Chondrocyte (in vitro differentiated cells): ENCODE measurements at regions not wholly inside any gene's neighbourhood (a gene's known extent, or its start where the extent isn't known, plus 50 kb on each side); places are given as distances from the start of the nearest gene placed in this dataset.
A peak's percentile ranks its signal among the peaks of the same experiment; 100 is the strongest.

Source experiments
- DNase-seq: peaks from one replicate; pipeline ENCODE4 v3.0.0; 2021; ENCODE audit warnings: mixed read lengths, low spot score
- H3K27ac Mint-ChIP-seq: one replicate; pipeline ENCODE4 v1.8.0; 2021; ENCODE audit warnings: mild to moderate bottlenecking, moderate library complexity, mixed read lengths; ENCODE audit not compliant: unreplicated experiment
- H3K27me3 Mint-ChIP-seq: 2 replicates; pipeline ENCODE4 v1.8.0; 2021; ENCODE audit warnings: low read depth, mixed read lengths
- H3K36me3 Mint-ChIP-seq: 2 replicates; pipeline ENCODE4 v1.8.0; 2021; ENCODE audit warnings: low read depth, mixed read lengths
- H3K4me1 Mint-ChIP-seq: 2 replicates; pipeline ENCODE4 v1.8.0; 2021; ENCODE audit warnings: low read depth, mild to moderate bottlenecking, mixed read lengths
- H3K4me3 Mint-ChIP-seq: one replicate; pipeline ENCODE4 v1.8.0; 2021; ENCODE audit warnings: mild to moderate bottlenecking, moderate library complexity, mixed read lengths; ENCODE audit not compliant: unreplicated experiment
- H3K9me3 Mint-ChIP-seq: 2 replicates; pipeline ENCODE4 v1.8.0; 2021; ENCODE audit warnings: low read depth, mixed read lengths
- CTCF ChIP-seq: fragments of 200-600 bp; sonication (generic); IDR thresholded peaks from 2 replicates; pipeline ENCODE4 v1.5.0; 2021; ENCODE audit warnings: antibody characterized with exemption, mild to moderate bottlenecking, moderate library complexity

DNA sequence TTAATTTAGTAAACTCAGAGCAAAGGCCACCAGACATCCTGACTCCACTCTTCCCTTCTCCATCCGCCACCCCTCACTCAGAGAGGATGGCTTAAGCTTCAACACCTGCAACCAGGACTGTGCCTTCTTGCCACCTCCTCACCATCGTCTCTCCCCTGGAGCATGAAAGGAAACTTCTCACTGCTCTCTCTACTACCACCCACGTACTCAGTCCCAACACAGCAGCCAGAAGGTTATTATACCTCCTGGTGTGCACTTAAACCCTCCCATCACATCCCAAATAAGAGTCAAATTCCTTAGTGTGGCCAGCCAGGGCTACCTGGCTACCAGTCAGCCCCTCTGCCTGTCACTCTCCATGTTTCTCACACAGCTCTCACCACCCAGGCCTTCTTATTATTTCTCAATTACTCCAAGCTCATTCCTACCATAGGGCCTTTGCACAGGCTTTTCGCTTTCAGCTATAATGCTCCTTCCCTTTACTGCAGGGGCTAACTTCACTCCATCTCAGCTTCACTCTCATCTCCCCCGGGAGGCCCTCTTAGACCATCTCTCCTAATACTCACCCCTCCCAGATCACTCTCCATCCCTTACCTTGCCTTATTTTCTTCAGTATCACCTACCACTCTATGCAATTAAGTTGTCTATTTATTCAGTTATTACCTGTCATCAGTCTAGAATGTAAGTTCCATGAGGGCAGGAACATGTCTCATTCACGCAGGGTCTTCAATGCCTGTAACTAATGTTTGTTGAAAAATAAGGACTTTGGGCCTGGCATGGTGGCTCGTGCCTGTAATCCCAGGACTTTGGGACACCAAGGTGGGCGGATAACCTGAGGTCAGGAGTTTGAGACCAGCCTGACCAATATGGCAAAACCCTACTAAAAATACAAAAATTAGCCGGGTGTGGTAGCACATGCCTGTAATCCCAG, 137.5 kb downstream of the TOMM20 start:
- no peaks in the 10 kb centered on the region for H3K36me3 Mint-ChIP-seq
- no peaks in the 10 kb centered on the region for H3K9me3 Mint-ChIP-seq
- H3K27ac Mint-ChIP-seq, result no peak overlapping the region
- H3K4me3 Mint-ChIP-seq, result no peak overlapping the region
- TF ChIP-seq CTCF, result no peak
- peaks cover 35% of the 10 kb centered on the region for H3K4me1 Mint-ChIP-seq
- DNase-seq, result no peak
- no peaks in the 10 kb centered on the region for H3K27me3 Mint-ChIP-seq

DNA sequence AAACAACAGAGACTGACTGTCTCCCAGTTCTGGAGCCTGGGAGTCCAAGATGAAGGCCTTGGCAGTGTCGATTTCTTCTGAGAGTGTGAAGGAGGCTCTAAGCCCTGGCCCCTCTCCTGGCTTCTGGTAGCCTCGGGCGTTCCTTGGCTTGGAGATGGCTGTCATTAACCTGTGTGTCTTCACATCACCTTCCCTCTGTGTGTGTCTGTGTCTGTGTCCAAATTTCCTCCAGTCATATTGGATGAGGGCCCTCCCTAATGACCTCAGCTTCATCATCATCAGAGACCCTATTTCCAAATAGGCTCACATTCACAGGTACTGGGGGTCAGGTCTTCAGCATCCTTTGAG, 138.3 kb downstream of the TOMM20 start:
- Mint-ChIP-seq H3K27ac (no peak overlapping the region), H3K9me3 (no peaks in the 10 kb centered on the region), H3K36me3 (no peaks in the 10 kb centered on the region), H3K4me1 (peaks cover 41% of the 10 kb centered on the region), H3K27me3 (no peaks in the 10 kb centered on the region), H3K4me3 (no peak overlapping the region)
- no peak for DNase-seq
- no peak for TF ChIP-seq CTCF

DNA sequence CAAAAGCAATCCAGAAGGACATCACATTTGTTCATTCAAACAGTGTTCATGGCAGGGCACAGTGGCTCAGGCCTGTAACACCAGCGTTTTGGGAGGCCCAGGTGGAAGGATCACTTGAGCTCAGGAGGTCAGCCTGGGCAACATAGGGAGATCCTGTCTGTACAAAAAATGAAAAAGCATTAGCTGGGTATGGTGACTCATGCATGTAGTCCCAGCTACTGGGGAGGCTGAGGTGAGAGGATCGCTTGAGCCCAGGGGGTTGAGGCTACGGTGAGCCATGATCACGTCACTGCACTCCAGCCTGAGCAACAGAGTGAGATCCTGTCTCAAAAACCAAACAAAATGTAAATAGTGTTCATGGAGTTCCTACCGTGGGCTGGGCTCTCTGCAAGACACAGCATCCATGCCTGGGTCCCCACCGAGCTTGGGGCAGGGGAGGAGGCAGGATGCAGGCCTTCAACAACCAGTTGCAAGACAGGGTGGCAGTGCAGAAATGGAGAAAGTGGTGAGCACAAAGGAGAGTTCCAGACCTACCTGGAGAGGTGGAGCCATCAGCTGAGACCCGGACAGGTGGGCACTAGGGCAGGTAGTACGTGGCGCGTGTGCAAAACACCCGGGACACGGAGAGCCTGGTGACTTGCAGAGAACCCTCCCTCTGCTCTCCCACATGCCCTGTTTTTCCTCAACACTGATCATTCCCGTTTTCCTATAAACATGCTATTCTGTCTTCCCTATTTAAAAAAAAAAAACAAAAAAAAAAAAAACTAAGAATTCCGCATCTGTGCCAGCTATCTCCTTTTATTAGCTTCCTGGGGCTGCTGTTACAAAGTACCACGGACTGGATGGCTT, 138.9 kb downstream of the TOMM20 start:
- H3K36me3 Mint-ChIP-seq, result no peaks in the 10 kb centered on the region
- peak; percentile 39 for DNase-seq
- H3K27me3 Mint-ChIP-seq, result no peaks in the 10 kb centered on the region
- peaks cover 47% of the 10 kb centered on the region for H3K4me1 Mint-ChIP-seq
- H3K27ac Mint-ChIP-seq, result no peak overlapping the region
- H3K4me3 Mint-ChIP-seq, result no peak overlapping the region
- no peak for TF ChIP-seq CTCF
- no peaks in the 10 kb centered on the region for H3K9me3 Mint-ChIP-seq

DNA sequence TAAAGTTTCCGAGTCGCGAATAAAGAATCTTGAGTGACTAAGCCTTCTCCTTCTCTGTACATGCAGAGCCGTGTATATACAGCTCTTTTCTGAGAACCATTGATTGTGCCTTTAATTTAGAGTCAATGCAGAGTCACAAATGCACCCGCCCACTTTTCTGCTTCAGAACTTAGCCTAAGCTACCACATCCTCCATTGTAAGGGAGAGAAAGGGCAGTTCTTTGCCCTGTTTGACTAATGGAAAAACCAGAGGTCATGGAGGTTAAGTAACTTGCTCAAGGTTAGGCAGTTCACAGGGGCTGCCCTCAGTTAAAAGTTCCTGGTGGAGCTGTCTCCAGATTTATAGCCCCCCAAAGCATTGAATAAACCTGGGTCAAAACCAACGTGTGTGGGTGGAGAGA, 139.6 kb downstream of the TOMM20 start:
- peaks cover 54% of the 10 kb centered on the region for H3K4me1 Mint-ChIP-seq

More for the DNA sequence above, 139.6 kb downstream of the TOMM20 start:
- H3K9me3 Mint-ChIP-seq, result peaks cover 5% of the 10 kb centered on the region
- no peak overlapping the region for H3K27ac Mint-ChIP-seq
- H3K4me3 Mint-ChIP-seq, result no peak overlapping the region
- H3K36me3 Mint-ChIP-seq, result no peaks in the 10 kb centered on the region
- TF ChIP-seq CTCF, result no peak
- no peaks in the 10 kb centered on the region for H3K27me3 Mint-ChIP-seq
- DNase-seq, result no peak
